ENCODE measurements at regions not wholly inside any gene's neighbourhood (a gene's known extent, or its start where the extent isn't known, plus 50 kb on each side); places are given as distances from the start of the nearest gene placed in this dataset.

- no peak for DNase-seq (ENCODE audit: low read depth in 2 of 2, low spot score in 1 of 2)
Measured at GRCh38 chr4:11894977-11895376, 466.3 kb upstream of the HS3ST1 start.

- DNase-seq (ENCODE audit: low read depth in 2 of 2, low spot score in 1 of 2) = no peak
Measured at GRCh38 chr4:11894221-11894620, 465.5 kb upstream of the HS3ST1 start.

GRCh38 chr4:11889099-11889498 is 460.4 kb upstream of the HS3ST1 start:
- no peak for DNase-seq (ENCODE audit: low read depth in 2 of 2, low spot score in 1 of 2)

GRCh38 chr4:11881947-11882346 is 453.3 kb upstream of the HS3ST1 start:
- DNase-seq (ENCODE audit: low read depth in 2 of 2, low spot score in 1 of 2) = no peak

DNA sequence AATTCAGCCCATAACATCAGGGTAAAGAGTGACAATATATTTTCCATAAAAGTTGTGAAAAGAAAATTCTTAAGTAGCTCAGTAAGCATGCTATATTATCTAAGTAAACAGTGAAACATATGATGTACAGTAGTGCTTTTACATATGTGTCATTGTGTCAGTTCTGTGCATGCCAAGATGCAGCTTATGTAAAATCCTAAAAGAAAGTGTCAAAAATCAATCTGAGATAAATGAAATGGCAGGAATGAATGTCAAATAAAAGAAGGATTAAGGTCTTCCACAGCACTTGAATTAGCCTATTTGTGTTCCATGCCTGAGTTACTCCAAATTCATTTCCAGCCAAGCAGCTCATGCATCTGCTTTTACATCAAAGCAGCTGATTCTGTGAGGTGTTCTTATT is 452.7 kb upstream of the HS3ST1 start:
- DNase-seq (ENCODE audit: low read depth in 2 of 2, low spot score in 1 of 2) = no peak

GRCh38 chr4:11878241-11878640 is 449.5 kb upstream of the HS3ST1 start:
- no peak for DNase-seq (ENCODE audit: low read depth in 2 of 2, low spot score in 1 of 2)

GRCh38 chr4:11876104-11876503 is 447.4 kb upstream of the HS3ST1 start:
- DNase-seq (ENCODE audit: low read depth in 2 of 2, low spot score in 1 of 2) = no peak

DNA sequence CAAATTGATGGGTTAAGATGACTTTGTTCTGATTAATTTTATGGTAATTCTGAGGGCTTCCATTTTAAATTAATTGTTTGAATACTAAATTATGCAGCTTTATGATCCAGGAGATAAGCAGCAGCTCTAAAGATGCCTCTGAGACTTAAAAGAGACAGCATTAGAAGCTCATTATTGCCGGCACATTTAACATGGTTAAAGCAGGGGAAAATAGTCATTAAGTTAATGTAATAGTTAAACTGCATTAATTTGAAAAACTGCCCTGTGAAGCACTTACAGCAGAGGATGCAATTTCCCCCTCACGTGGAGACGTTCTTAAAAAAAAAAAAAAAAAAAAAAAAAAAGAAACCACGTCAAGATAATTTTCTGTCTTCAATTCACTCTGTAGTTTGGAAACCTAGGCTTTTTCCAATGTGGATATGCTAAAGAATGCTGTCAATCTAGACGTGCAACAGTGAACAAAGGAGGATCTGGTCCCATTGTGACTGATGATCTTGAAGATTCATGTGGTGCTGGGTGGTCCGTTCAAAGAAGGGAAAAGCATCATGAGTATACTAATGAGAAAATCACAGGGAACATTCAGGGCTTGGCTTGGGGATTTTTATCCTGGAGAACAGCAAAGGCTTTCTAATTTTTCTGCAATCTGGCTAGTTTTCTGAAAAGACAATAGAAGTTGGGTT is 440.6 kb upstream of the HS3ST1 start:
- DNase-seq (ENCODE audit: low read depth in 2 of 2, low spot score in 1 of 2) = no peak

DNA sequence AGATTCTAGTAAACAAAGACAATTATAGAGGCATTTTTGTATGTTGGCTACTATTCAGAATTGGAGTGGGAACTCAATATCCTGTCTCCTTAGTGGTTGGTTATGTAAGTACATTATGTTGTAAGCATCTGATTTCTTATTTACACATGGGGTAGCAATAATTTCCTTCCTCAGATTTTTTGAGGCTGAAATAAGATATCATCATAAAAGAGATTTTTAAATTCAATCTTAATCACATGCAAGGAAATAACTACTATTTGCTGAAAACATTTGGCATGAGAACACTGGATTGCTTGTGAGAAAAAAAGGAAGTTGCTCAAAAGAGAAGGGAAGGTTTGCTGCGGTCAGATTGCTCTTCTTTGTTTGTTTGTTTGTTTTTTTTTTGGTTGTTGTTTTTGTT is 437.7 kb upstream of the HS3ST1 start:
- DNase-seq (ENCODE audit: low read depth in 2 of 2, low spot score in 1 of 2) = no peak

- no peak for DNase-seq (ENCODE audit: low read depth in 2 of 2, low spot score in 1 of 2)
Measured at GRCh38 chr4:11860996-11861395, 432.3 kb upstream of the HS3ST1 start.

- no peak for DNase-seq (ENCODE audit: low read depth in 2 of 2, low spot score in 1 of 2)
Measured at GRCh38 chr4:11857881-11858280, 429.2 kb upstream of the HS3ST1 start.

DNA sequence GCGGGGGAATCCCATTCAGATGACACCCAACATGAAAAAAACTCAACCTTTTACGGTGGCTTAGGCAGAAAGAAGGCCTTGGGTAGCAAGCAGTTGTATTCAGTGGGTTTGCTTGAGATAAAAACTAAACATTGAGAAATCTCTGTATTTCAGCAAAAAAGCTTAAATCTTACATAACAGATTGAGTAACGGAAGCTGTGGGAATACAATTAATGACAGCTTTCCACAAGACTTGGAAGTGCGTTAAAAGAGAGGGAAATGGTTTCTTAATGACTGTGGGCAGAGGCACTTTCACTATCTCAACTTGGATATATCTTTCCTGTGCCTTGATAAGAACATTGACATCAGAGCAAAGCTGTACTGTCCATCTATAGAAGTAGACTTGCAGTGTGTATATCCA is 418.5 kb upstream of the HS3ST1 start:
- DNase-seq (ENCODE audit: low read depth in 2 of 2, low spot score in 1 of 2) = no peak

DNA sequence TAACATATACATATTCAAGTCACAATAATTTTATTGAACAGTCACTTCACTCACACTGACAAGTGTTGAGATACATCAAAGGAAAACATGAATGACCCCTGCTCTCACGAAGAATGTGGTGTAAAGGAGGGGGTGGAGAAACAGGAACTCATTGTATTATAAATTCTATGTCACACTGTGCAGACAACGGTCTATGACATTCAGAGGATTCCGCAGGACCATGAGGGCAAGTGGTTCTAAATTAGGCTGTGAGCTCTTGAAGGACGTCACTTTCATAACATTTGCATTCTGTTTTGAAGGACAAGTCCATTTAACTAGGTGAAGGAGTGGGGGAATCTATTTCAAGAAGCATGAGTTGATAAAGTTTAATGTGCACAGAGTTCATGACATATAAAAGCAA is 415.2 kb upstream of the HS3ST1 start:
- no peak for DNase-seq (ENCODE audit: low read depth in 2 of 2, low spot score in 1 of 2)

GRCh38 chr4:11843340-11843739 is 414.6 kb upstream of the HS3ST1 start:
- no peak for DNase-seq (ENCODE audit: low read depth in 2 of 2, low spot score in 1 of 2)

DNA sequence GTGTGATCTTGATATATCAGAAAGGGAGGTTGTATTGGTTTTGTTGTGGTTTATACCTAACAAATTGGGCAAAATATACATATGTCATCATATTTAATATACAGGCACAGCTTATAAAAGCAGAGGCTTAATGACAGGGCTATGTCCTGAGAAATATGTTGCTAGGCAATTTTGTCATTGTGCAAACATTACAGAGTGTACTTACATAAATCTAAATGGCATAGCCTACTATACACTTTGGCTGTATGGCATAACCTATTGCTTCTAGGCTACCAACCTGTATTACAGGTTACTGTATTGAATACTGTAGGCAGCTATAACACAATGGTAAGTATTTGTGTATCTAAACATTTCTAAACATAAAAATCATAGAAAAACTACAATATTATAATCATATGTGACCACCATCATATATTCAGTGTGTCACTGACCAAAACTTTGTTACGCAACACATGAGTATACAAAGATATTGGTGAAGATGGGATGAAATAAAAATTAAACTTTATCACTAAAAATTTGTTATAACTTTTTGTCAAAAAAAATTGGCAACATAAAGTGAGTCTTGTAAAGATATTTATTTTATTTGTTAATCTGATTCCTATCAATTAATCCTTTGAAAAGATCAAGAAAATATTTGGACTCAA is 414.0 kb upstream of the HS3ST1 start:
- no peak for DNase-seq (ENCODE audit: low read depth in 2 of 2, low spot score in 1 of 2)

DNA sequence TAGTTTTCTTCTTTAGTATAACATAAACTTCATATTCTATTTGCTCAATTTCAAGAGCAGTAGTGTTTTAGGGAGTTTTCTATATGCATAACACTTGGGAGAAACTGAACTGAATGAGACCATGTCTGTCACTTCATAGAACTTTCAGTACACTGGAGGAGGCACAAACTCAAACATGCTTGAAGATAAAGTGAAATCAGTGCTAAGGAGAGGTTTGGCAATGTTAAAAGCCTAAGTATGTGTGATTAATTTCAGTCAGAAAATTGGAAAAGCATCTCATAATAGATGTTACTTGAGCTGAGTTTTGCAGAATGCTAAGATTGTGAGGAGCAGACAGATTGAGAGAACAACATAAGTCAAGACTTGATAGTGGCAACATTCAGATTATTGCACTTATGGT is 411.2 kb upstream of the HS3ST1 start:
- DNase-seq (ENCODE audit: low read depth in 2 of 2, low spot score in 1 of 2) = no peak

- DNase-seq (ENCODE audit: low read depth in 2 of 2, low spot score in 1 of 2) = no peak
Measured at GRCh38 chr4:11831739-11832138, 403.0 kb upstream of the HS3ST1 start.

DNA sequence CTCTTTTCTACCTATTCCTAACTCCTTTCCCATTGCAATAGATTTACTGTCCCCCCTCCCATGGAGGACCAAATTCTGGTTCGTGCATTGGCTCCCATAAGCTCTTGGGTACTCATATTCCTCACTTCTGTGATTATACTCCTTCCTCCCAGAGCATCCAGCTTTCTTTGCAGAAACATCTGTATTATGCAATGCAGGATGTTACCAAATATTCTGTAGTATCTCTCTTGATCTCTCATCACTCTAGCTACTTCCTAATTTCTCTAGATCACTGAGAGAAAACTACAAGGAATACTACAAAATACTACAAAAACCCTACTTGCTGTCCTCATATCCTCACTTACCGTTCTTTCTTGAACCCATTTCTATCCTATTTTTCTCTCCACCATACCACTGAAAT is 395.9 kb upstream of the HS3ST1 start:
- DNase-seq (ENCODE audit: low read depth in 2 of 2, low spot score in 1 of 2) = no peak

- no peak for DNase-seq (ENCODE audit: low read depth in 2 of 2, low spot score in 1 of 2)
Measured at GRCh38 chr4:11821772-11822430, 393.2 kb upstream of the HS3ST1 start.

DNA sequence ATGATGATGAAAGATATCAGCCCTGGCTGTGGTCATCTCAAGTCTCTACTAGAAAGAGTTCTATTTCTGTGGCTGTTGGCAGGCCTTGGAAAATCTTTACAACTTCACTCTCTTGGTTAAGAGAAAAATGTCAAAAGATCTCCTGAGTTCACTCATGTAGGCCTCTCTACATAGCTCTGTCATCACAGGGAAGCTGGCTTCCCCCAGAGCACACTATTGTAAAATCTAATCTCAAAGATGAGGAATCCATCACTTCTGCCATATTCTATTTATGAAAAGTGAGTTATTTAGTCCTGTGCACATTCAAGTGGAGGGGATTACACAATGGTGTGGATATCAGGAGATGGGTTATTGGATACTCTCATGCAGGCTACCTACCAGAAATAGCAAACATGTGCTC is 388.4 kb upstream of the HS3ST1 start:
- DNase-seq (ENCODE audit: low read depth in 2 of 2, low spot score in 1 of 2) = no peak

- DNase-seq (ENCODE audit: low read depth in 2 of 2, low spot score in 1 of 2) = no peak
Measured at GRCh38 chr4:11814758-11815157, 386.1 kb upstream of the HS3ST1 start.

- no peak for DNase-seq (ENCODE audit: low read depth in 2 of 2, low spot score in 1 of 2)
Measured at GRCh38 chr4:11813951-11814446, 385.3 kb upstream of the HS3ST1 start.

Measured in stimulated activated CD8-positive, alpha-beta memory T cell treated with anti-CD3 and anti-CD28 coated beads, Interleukin-4, amount 100 ng/mL, for 4 hours (primary cell).